ENCODE measurements at regions not wholly inside any gene's neighbourhood (a gene's known extent, or its start where the extent isn't known, plus 50 kb on each side); places are given as distances from the start of the nearest gene placed in this dataset.

DNA sequence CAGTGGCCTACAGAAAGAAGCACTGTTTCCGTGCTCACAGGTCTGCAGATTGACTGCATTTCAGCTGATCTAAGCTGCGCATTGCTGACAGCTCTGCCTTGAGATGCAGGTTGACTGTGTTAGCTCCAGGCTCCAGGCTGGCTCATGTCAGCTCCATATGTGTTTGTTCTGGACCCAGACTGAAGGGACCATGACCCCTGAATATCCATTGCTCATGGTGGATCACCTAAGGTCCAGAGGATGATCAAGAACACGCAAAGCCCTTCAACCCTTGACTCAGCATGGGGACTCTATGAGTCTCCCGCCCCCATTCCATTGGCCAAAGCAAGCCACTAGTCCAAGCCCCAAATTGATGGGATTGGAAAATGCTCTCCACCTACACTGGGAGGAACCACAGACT, 239.3 kb upstream of the C16orf82 start:
- TF ChIP-seq, protein P1, sequence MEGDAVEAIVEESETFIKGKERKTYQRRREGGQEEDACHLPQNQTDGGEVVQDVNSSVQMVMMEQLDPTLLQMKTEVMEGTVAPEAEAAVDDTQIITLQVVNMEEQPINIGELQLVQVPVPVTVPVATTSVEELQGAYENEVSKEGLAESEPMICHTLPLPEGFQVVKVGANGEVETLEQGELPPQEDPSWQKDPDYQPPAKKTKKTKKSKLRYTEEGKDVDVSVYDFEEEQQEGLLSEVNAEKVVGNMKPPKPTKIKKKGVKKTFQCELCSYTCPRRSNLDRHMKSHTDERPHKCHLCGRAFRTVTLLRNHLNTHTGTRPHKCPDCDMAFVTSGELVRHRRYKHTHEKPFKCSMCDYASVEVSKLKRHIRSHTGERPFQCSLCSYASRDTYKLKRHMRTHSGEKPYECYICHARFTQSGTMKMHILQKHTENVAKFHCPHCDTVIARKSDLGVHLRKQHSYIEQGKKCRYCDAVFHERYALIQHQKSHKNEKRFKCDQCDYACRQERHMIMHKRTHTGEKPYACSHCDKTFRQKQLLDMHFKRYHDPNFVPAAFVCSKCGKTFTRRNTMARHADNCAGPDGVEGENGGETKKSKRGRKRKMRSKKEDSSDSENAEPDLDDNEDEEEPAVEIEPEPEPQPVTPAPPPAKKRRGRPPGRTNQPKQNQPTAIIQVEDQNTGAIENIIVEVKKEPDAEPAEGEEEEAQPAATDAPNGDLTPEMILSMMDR (IDR thresholded peaks at IDR 0.05): no peak
- TF ChIP-seq POLR2A (IDR thresholded peaks at IDR 0.05): no peak

All from heart left ventricle (tissue), 13 donors.